ENCODE measurements at regions not wholly inside any gene's neighbourhood (a gene's known extent, or its start where the extent isn't known, plus 50 kb on each side); places are given as distances from the start of the nearest gene placed in this dataset.

GRCh38 chr2:15818881-15819280 lies 121.5 kb upstream of the MYCN start:
- TF ChIP-seq CTCF (IDR thresholded peaks at IDR 0.05) (no peak), ZFX (IDR thresholded peaks at IDR 0.05; ENCODE audit: borderline replicate concordance) (no peak)

Measured in 22Rv1 (cell line).